Fibroblast of upper back skin (primary cell): ENCODE measurements at regions not wholly inside any gene's neighbourhood (a gene's known extent, or its start where the extent isn't known, plus 50 kb on each side); places are given as distances from the start of the nearest gene placed in this dataset.
"Not testable (repeated sequence)": the region's sequence is repeated elsewhere in the genome, so short reads cannot be mapped to it uniquely, and the experiment has no call there.

ENCODE experiments used
- DNase-seq: peaks from one replicate; pipeline ENCODE4 v3.0.0-alpha.2; 2013

DNA sequence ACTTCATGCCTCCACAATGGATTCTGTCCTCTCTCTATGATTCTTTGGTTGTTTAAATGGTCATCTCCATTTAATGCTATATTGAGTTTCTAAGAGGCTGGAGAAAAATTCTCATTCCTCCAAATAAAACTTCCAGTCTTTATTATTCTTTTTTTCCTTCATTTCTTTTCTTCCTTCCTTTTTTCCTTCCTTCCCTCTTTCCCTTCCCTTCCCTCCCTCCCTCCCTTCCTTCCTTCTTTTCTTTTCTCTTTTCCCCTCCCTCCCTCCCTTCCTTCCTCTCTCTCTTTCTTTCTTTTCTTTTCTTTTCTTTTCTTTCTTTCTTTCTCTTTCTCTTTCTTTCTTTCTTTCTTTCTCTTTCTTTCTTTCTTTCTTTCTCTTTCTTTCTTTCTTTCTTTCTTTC, 386.1 kb upstream of the PROX1 start:
- DNase-seq = not testable (repeated sequence)

DNA sequence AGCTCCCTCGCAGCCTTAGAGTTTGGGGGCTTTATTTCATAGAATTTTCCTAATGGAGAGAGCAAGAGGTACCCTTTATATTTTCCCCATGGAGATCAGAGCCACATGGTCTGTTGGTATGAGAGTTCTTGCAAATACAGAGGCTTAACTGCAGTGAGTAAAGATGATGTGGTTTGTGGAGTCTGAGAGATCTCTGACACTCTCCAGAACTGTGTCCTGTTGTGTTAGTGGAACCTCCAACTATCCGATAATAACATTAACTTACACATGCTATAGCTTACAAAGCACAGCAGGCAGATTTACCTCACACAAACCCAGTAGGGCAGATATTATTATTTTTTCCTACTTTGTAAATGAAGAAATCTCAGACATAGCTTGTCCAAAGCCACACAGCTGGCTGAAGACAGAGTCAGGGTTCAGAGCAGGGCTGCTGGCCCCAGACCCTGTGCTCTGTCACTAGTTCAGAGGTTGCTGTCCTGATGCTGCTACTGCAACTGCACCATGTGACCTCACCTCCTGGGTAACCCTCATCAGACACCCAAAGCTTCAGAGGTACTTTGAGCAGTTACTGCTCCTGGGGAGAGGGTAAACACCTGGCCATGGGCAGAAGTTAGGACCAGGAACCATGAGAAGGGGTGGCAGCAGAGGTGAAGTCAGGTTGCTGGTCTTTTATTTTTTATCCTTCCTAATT, 384.8 kb upstream of the PROX1 start:
- DNase-seq = no peak

DNA sequence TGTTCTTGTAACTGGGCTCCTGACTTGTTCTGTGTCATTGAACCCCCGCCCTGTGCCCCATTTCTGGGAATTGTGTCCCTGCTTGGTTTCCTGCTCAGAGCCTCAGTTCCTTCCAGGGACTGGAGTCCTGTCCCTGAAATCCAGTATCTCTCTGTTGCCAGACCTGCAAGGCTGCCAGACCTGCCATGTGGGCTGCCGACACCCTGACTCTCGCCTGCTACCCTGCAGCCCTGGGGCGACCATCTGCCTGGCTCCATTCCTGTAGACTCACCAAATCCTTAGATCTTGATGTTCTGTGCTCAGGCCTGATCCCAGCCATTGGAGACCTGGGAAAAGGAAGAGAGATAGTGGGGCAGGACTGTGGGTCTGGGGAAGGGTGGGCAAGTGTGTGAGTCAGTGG, 383.3 kb upstream of the PROX1 start:
- DNase-seq = no peak

DNA sequence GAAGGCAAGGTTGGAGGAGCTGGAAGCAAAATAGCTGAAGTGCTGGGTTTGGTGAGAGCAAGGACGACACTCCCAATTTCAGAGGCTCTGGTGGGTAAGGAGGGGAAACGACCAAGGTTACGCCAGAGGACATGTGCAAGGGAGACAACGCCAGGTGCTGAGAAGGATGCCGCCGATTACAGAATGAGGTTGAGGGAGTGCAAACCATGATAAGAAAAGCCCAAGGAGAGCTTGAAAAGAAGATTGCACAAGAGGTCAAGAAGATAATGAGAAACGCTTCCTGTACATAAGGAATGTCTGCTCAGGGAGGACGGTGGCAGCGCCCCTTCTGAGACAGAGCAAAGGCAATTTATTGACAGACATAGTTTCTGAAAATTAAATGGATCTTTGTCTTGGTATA, 382.0 kb upstream of the PROX1 start:
- no peak for DNase-seq

DNA sequence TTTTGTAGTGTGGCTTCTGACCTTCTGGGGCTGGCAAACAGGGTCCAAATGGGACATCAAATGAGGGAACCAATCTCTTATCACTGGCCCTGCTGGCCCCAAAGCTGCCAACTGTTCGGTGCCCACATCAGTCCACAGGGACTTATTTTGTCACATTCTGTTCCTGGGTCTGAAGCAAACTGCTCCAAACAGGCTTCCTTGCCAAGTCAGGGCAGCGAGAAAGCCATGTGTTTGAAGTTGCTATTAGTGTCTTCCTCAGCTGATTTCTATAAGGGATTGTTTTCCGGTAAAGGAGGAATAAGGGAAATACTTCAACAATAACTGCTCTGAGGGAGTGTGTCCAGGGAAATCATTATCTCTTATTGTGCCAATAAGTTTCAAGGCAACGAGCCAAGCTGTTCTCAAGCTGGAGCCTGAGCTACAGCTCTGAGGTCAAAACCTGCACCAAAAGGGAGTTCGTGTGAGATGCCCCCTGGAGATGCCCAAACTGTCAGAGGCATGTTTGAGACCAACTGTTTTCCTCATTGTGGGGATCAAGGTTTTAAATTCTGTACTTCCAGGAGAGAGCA, 381.4 kb upstream of the PROX1 start:
- no peak for DNase-seq

DNA sequence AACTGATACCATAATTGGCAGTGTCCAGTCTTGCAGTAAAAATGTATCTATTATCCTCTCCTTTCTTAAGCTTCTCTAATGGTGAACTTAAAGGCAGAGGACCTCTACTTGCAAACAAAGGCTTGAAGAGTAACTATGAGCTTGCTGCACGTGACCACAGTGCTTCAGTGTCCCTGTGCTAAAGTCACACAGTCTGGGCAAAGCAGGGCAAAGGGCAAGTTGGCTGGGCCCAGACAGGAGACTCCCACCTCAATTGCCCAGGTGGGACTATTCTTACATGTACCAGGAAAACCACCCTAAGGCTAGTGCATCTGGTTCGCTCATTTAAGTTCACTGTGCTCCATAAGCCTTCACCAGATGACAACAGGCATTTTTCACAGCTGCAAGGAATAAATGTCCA, 374.2 kb upstream of the PROX1 start:
- DNase-seq = no peak

DNA sequence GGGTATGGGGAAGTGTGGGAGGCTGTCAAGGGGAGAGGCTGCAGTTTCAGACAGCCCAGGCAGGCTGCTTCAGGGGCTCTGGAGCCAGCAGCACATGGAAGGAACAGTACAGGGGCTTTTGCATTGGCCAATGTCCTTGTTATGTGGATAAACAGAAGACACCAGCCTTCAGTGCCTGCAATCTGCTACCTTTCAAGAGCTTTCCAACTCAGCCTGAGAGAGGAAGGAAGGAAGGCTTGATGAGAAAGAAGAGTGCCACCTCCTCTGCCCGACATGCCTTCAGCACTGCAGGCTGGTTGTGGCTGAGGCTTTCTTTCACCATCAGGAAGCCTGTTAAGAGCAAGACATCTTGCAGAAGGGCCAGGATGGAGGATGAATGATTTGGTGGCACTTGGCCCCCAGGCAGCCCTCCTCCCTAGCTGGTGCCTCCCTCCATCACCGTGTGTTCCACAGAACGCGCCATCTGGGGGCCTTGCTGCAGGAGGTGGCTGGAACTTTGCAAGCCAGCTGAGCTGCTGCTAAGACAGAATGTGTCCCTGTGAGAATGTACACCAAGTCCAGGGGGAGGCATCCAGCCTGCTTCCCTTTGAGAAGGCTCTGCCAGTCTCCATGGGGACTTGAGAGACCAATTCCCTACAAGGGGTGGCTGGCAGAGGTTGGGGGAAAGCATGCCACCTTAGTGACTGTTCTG, 372.4 kb upstream of the PROX1 start:
- no peak for DNase-seq

DNA sequence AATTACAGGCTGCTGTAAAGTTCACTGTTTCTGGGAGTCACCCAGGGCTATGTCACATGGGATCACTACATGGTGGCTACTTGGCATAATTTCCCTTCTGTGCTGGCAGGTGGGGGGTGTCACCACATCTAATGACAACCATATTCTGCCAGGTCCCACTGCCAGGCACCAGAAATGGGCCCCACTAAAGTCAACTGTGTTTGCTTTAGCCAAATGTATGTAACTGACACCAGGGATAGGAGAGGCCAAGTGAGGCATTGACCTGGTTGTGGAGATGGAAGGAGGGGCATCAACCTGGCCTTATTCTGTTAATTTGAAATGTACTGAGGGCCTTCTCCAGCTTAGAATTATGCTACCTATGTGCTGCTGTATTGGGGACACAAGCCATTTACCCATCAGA, 370.6 kb upstream of the PROX1 start:
- DNase-seq = no peak

DNA sequence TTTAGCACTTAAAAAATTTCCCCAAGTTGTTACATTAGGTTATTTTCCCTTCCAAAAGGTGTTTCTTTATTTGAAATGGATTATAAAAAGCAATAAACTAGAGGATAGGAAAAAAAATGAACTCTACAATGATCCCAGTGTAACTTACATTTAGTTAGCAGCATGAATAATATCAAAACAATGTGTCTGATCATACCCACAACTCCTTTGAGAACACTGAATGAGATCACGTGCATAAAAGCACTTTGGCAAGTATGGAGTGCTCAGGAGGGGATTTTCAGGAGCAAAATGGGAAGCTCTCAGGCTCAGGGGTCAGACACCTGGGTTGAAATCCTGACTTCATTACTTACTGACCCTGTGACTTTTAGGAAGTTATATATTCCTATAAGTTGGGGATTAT, 369.7 kb upstream of the PROX1 start:
- no peak for DNase-seq

DNA sequence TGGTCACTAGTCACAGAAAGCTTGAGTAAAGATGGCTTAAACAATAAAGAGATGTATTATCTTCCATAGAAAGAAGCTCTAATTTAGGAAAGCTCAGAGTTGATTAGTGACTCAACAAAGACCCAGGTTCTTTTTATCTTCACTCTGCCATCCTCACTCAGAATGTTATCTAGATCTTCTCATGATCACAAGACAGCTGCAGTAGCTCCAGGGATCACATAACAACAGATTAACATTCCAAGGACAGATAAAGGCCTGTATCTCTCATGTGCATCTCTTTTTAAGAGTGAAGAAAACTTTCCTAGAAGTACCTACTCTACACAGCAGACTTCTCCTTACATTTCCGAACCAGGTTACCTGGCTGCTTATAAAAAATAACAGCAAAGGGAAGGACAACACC, 368.7 kb upstream of the PROX1 start:
- no peak for DNase-seq

DNA sequence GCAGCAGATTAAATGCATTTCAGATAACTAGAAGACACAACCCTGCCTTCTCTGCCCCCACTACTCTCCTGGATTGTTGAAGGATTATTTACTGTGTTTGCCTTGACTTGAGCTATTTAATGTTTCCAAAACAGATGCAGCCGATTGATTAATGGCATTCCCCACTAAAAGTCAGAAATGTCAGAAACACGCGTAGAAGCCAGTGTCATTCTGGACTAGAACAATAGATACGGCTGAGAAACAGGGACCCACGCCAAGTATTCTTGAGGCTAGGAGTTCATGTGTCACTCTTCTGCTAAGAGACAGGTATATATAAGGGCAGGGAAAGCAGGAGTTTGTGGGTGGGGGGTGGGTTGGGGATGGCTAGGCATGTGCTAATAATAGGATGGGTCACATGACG, 366.7 kb upstream of the PROX1 start:
- no peak for DNase-seq

DNA sequence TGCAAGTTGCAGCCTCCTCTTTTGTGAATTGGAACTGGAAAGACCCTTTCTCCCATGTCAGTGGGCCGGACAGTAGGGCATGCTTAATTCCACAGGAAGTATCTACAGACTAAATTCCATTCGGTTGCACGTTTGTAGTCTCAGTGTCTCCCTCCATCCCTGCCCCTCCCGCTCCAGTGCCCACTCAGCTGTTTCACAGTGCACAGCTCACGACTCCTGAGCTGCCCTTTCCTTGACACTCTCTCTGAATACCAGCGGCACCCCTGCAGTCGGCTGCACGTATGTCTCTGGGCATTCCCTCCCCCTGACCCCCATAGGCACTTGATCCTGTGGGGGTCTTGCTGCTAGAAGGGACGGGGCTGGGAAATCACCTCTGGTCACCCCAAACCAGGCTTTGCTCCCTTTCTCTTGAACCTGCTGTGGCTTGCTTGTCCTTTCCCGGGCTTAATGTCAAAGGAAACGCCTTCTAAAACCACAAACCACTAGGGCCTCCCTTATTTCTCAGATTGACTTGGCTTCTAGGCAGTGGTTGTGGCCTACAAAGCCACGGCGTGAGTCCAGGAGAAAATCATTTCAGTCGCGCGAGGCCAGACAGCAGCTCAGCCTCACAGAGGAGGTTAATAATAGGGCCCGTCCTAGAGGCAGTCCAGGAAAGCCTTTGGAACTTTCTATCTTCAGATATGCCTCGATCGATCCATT, 365.3 kb upstream of the PROX1 start:
- DNase-seq = no peak

DNA sequence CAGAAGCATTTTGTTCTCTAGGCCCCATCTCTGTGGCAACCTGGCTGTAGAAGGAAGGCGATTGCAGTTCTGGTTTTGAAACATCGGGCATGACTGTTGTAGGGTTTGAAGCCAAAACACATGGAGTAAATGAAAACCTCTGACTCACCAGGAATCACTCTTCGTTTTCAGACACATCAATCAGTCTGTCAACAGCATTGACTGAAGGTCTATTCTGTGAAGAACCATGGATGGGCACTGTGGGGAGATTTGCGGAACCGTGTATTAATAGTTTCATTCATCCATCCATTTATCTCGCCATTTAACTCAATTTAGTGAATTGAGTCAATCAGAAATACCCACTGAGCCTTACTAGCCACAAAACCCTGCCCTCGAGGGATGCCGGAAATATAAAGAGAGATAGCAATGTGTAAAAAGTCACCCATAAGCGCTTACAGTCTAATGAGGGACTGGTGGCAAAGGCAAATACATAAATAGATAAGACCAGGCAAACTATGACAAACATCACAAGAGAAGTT, 364.6 kb upstream of the PROX1 start:
- DNase-seq = no peak

DNA sequence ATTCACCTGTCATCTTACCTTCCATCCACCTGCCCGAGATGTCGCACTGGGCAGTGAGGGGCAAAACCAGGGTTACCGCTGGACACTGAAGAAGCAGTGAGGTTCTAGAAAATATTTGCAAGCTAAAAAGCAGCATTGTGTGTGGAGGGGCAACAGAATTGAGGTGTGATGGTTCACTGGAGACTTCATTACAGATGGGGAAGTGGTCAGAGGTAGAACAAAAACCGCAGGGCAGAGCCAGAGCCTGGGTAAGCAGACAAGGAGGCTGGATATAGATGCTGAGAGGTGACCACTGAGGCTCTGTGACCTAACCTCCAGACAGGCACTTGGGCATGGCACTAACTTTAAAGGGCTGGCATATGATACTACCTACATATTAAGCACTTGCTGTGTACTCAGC, 363.9 kb upstream of the PROX1 start:
- DNase-seq = no peak

DNA sequence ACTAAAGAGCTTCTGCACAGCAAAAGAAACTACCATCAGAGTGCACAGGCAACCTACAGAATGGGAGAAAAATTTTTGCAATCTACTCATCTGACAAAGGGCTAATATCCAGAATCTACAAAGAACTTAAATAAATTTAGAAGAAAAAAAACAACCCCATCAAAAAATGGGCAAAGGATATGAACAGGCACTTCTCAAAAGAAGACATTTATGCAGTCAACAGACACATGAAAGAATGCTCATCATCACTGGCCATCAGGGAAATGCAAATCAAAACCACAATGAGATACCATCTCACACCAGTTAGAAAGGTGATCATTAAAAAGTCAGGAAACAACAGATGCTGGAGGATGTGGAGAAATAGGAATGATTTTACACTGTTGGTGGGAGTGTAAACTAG, 351.0 kb upstream of the PROX1 start:
- not testable (repeated sequence) for DNase-seq

DNA sequence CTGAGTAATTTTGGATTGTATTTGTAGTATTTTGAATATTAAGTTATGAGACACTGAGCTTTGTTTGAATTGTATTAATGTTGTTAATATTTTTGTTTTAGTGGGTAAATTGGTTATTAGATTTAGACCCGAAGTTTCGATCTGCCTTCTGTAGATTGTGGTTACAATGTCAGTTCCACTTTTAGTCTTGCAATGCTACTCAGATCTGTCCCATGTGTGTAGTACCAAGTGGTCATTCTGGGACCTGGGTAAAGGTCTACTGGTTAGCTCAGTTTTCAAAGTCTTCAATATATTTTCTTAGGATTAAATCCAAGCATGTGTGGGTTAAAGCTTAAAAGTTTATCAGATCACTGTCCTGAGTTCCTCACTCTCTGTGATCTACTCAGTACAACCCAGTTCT, 346.5 kb upstream of the PROX1 start:
- DNase-seq = no peak

DNA sequence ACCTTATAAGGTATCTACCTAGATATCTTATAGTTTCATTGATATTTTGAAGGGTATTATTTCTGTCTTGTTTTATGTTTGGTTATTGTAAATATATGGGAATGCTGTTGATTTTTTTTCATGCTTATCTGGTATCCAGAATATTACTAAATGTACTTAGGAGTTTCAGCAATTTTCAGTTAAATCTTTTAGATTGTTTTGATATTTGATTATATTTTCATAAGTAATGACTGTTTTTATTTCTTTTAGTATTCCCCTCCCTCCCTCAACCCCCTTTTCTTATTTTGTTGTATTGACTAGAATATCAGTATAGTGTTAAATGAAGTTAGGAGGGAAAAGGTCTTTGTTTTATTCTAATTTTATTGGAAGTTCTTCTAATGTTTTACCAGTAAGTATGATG, 344.4 kb upstream of the PROX1 start:
- no peak for DNase-seq

DNA sequence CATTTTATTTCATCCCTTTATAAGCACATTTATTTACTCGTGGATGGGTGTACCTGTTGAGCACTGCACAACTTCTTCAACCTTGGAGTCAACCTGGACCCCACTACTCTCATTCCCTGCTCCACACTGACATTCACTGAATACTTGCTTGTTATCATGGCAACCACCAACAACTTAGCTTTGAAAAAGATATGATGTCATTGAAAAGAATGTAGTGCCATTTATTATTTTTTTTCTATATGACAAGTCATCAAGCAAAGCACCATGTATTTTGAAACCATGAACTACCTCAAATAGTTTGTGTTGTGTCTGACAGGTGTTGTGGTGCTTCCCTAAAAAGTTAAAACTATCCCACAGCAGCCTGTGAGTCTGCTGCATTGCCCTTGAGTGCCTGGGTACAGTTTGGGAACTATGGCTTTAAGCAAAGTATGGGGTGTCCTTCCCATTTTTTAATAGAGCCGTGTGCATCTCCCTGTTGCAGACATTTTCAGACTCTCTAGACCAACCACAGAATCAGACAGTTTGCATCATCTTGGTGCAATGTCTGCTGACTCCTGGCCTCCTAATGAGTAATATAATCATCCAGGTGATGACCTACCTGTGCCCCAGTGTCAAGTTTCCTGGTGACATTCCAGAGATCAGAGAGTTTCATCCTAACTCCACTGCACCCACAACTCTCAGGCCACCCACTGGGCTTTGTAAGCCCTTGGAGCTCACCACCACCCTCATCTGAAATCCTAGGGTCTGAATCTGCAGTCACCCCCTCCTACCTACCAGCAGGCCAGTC, 339.7 kb upstream of the PROX1 start:
- DNase-seq = no peak

DNA sequence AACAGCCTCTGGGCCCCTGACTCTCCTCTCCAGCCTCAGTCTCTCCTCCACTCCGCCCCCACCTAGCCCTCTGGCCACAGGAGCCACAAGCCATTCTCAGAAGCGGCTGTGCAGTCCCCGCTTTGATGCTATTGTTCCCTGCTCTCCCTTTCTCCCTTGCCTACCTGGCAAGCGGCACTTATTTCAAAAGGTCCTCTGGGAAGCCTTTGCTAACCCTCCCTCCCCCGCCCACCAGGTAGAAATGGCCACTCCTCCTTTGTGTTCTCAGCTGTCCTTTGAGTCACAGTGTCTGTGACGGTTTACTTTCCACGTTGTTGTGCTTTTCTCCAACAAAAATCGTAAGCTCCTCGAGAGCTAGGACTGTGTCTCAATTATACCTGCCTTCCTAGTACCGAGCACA, 338.4 kb upstream of the PROX1 start:
- DNase-seq = no peak

DNA sequence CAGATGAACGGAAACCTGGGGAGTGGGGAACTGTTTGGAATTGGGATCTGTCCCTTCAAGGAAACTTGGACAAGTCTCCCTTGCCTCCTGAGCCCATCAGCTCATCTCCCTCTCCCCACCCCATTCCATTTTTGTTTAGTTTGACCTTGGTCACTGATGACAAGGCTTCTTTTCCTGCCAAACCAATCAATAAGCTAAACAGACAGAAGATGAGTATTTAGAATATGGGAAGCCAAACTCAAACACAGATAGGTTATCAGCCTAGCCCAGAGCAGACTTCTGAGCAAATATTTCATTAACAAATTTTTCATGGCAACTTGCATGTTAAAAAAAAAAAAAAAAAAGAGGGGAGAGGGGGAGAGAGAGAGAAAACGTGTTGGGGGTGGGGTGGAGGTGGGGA, 337.2 kb upstream of the PROX1 start:
- DNase-seq = no peak

DNA sequence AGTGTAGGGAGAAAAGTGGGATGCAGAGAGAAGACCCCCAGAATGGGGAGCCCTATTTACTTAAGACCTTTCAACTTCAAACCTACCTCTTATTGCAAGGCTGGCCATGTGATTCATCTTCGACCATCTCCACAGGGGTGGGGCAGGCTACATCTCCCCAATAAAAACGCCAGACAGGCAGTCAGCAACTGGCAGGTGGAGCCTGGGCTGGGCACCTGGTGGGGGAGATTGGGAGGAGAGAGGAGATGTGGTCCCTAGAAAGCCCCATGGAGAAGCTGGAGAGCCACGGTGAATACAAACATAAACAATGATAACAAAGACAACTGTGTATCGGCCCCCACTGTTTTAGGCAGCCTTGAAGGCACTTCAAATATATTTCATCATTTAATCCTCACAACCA, 336.7 kb upstream of the PROX1 start:
- no peak for DNase-seq

DNA sequence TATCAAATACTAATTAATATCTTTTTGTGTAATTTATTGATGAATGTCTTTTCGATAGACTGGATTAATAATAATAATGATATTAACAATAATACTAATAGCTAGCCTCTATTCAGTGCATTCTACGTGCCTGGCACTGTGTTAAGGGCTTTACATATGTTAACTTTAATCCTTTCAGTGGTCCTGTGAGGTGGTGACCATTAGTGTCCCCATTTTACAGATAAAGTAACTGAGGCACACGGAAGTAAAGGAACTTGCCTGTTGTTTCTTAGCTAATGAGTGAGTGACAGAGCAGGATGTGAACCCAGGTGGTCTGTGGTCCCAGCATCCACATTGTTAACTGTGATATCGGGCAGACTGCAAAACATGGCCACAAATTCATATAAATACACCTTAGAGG, 335.7 kb upstream of the PROX1 start:
- DNase-seq = no peak

DNA sequence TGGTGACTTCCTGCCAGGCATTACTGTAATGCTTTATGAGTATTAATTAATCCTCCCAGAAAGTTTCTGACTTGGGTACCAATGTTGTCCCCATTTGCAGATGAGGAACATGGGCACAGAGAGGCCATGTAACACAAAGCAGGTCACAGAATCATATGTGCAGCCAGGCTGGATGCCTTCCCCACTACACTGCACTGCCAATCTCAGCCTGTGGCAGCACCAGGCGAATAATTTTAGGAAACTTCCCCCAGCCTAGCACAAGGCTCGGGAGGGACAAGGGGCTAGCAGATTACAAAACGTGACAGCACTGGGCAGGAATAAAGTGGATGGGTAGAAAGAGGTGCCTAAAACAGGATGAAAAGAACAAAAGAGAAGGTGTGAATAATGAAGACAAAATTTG, 331.7 kb upstream of the PROX1 start:
- DNase-seq = no peak
